CD4-positive, CD25-positive, alpha-beta regulatory T cell (primary cell): ENCODE measurements at regions not wholly inside any gene's neighbourhood (a gene's known extent, or its start where the extent isn't known, plus 50 kb on each side); places are given as distances from the start of the nearest gene placed in this dataset.

ENCODE experiments used
- ATAC-seq, 2 donors: fragments of 150-1000 bp; cut with Tn5 transposase; one replicate each; pipeline ENCODE4 v1.10.0; 2021; ENCODE audit warnings: low read depth in 2 of 2, moderate number of reproducible peaks in 2 of 2, moderate library complexity in 1 of 2
- DNase-seq, 3 donors: peaks; one replicate each; pipeline versions ENCODE4 v3.0.0 to v3.0.0-alpha.2; 2012 to 2022; ENCODE audit warnings: mixed read lengths in 1 of 3
- H3K27ac ChIP-seq: one replicate; pipeline ENCODE4 v1.7.0; 2013; ENCODE audit warnings: mild to moderate bottlenecking, low read length; ENCODE audit not compliant: insufficient read depth, poor library complexity, severe bottlenecking
- H3K27me3 ChIP-seq: one replicate; pipeline ENCODE4 v1.7.0; 2013; ENCODE audit warnings: low read length; ENCODE audit not compliant: control insufficient read depth, insufficient read depth
- H3K36me3 ChIP-seq: one replicate; pipeline ENCODE4 v1.7.0; 2013; ENCODE audit warnings: mild to moderate bottlenecking, low read length, moderate library complexity; ENCODE audit not compliant: control insufficient read depth, insufficient read depth
- H3K4me1 ChIP-seq: 2 replicates; pipeline ENCODE4 v1.7.0; 2013; ENCODE audit warnings: mild to moderate bottlenecking, low read length; ENCODE audit not compliant: insufficient read depth, control insufficient read depth, poor library complexity, severe bottlenecking
- H3K4me3 ChIP-seq: one replicate; pipeline ENCODE4 v1.7.0; 2013; ENCODE audit warnings: low read depth, mild to moderate bottlenecking, low read length, moderate library complexity
- H3K9me3 ChIP-seq, 2 experiments: 1 replicate in 1 of 2; 2 replicates in 1 of 2; pipeline ENCODE4 v1.7.0; 2013; ENCODE audit warnings: low read length in 2 of 2, mild to moderate bottlenecking in 1 of 2, moderate library complexity in 1 of 2; ENCODE audit not compliant: control insufficient read depth in 2 of 2
- H3K27ac Mint-ChIP-seq, 3 donors: one replicate each; pipeline ENCODE4 v1.8.0; 2020 to 2022; ENCODE audit warnings: mild to moderate bottlenecking in 3 of 3, mixed read lengths in 3 of 3, moderate library complexity in 2 of 3
- H3K27me3 Mint-ChIP-seq: one replicate; pipeline ENCODE4 v1.8.0; 2022; ENCODE audit warnings: mild to moderate bottlenecking, mixed read lengths
- H3K36me3 Mint-ChIP-seq: one replicate; pipeline ENCODE4 v1.8.0; 2020; ENCODE audit warnings: mixed read lengths
- H3K4me1 Mint-ChIP-seq, 4 donors: one replicate each; pipeline ENCODE4 v1.8.0; 2020 to 2022; ENCODE audit warnings: mixed read lengths in 4 of 4, mild to moderate bottlenecking in 1 of 4
- H3K4me3 Mint-ChIP-seq, 4 donors: one replicate each; pipeline ENCODE4 v1.8.0; 2020 to 2022; ENCODE audit warnings: mild to moderate bottlenecking in 4 of 4, mixed read lengths in 4 of 4, moderate library complexity in 3 of 4
- H3K9me3 Mint-ChIP-seq, 7 donors: one replicate each; pipeline ENCODE4 v1.8.0; 2020 to 2022; ENCODE audit warnings: mixed read lengths in 7 of 7, mild to moderate bottlenecking in 3 of 7, moderate library complexity in 2 of 7

- Mint-ChIP-seq H3K4me1 (no peaks in the 10 kb centered on the region), H3K27ac (no peak overlapping the region), H3K27me3 (no peaks in the 10 kb centered on the region), H3K36me3 (no peaks in the 10 kb centered on the region), H3K4me3 (no peak overlapping the region), H3K9me3 (peaks cover 0 to 8% (median 5%) of the 10 kb centered on the region in 7 donors)
- no peaks in the 10 kb centered on the region for H3K27me3 ChIP-seq
- DNase-seq: no peak
- no peaks in the 10 kb centered on the region for H3K9me3 ChIP-seq
- H3K27ac ChIP-seq: no peak overlapping the region
- no peak overlapping the region for H3K4me3 ChIP-seq
- H3K4me1 ChIP-seq: no peaks in the 10 kb centered on the region
- no peak for ATAC-seq
- no peaks in the 10 kb centered on the region for H3K36me3 ChIP-seq
Measured at GRCh38 chr14:48826058-48826457, 760.1 kb downstream of the RPS29 start.

GRCh38 chr14:48814562-48814961, 771.6 kb downstream of the RPS29 start:
- ATAC-seq (no peak), DNase-seq (no peak)
- Histone ChIP-seq H3K9me3 (no peaks in the 10 kb centered on the region), H3K27ac (no peak overlapping the region), H3K36me3 (no peaks in the 10 kb centered on the region), H3K27me3 (no peaks in the 10 kb centered on the region), H3K4me3 (no peak overlapping the region), H3K4me1 (no peaks in the 10 kb centered on the region)
- H3K4me3 Mint-ChIP-seq: no peak overlapping the region
- no peaks in the 10 kb centered on the region for H3K4me1 Mint-ChIP-seq
- no peak overlapping the region for H3K27ac Mint-ChIP-seq
- H3K9me3 Mint-ChIP-seq: peaks cover 0 to 7% (median 2%) of the 10 kb centered on the region in 7 donors
- H3K36me3 Mint-ChIP-seq: no peaks in the 10 kb centered on the region
- peaks cover 4% of the 10 kb centered on the region for H3K27me3 Mint-ChIP-seq

GRCh38 chr14:48805315-48805714, 780.9 kb downstream of the RPS29 start:
- H3K27ac ChIP-seq: no peak overlapping the region
- no peaks in the 10 kb centered on the region for H3K36me3 ChIP-seq
- no peak for DNase-seq
- Mint-ChIP-seq H3K9me3 (peaks cover 0 to 24% (median 2%) of the 10 kb centered on the region in 7 donors), H3K27ac (no peak overlapping the region), H3K36me3 (no peaks in the 10 kb centered on the region), H3K27me3 (no peaks in the 10 kb centered on the region), H3K4me3 (no peak overlapping the region), H3K4me1 (no peaks in the 10 kb centered on the region)
- no peaks in the 10 kb centered on the region for H3K27me3 ChIP-seq
- H3K4me1 ChIP-seq: no peaks in the 10 kb centered on the region
- peaks cover 0 to 3% of the 10 kb centered on the region in 2 experiments for H3K9me3 ChIP-seq
- ATAC-seq: no peak
- H3K4me3 ChIP-seq: no peak overlapping the region

- peaks cover 2 to 32% (median 11%) of the 10 kb centered on the region in 7 donors for H3K9me3 Mint-ChIP-seq
- no peaks in the 10 kb centered on the region for H3K4me1 Mint-ChIP-seq
- H3K27me3 ChIP-seq: no peaks in the 10 kb centered on the region
- H3K36me3 Mint-ChIP-seq: no peaks in the 10 kb centered on the region
- DNase-seq (no peak), ATAC-seq (no peak)
- H3K27me3 Mint-ChIP-seq: no peaks in the 10 kb centered on the region
- no peak overlapping the region for H3K4me3 Mint-ChIP-seq
- H3K36me3 ChIP-seq: no peaks in the 10 kb centered on the region
- no peak overlapping the region for H3K27ac ChIP-seq
- H3K4me3 ChIP-seq: no peak overlapping the region
- H3K4me1 ChIP-seq: no peaks in the 10 kb centered on the region
- no peaks in the 10 kb centered on the region for H3K9me3 ChIP-seq
- H3K27ac Mint-ChIP-seq: no peak overlapping the region
Measured at GRCh38 chr14:48792376-48793024, 793.7 kb downstream of the RPS29 start.

- Histone ChIP-seq H3K4me1 (no peaks in the 10 kb centered on the region), H3K9me3 (no peaks in the 10 kb centered on the region), H3K4me3 (no peak overlapping the region), H3K36me3 (no peaks in the 10 kb centered on the region), H3K27me3 (no peaks in the 10 kb centered on the region), H3K27ac (no peak overlapping the region)
- H3K9me3 Mint-ChIP-seq: peaks cover 0 to 14% (median 2%) of the 10 kb centered on the region in 7 donors
- DNase-seq (no peak), ATAC-seq (no peak)
- H3K27me3 Mint-ChIP-seq: no peaks in the 10 kb centered on the region
- no peaks in the 10 kb centered on the region for H3K4me1 Mint-ChIP-seq
- no peak overlapping the region for H3K4me3 Mint-ChIP-seq
- H3K27ac Mint-ChIP-seq: no peak overlapping the region
- H3K36me3 Mint-ChIP-seq: no peaks in the 10 kb centered on the region
Measured at GRCh38 chr14:48788771-48789170, 797.4 kb downstream of the RPS29 start.

- Mint-ChIP-seq H3K27ac (no peak overlapping the region), H3K4me3 (no peak overlapping the region), H3K27me3 (no peaks in the 10 kb centered on the region), H3K4me1 (no peaks in the 10 kb centered on the region), H3K36me3 (no peaks in the 10 kb centered on the region), H3K9me3 (peaks cover 0 to 16% (median 2%) of the 10 kb centered on the region in 7 donors)
- Histone ChIP-seq H3K4me3 (no peak overlapping the region), H3K36me3 (no peaks in the 10 kb centered on the region), H3K4me1 (no peaks in the 10 kb centered on the region), H3K27ac (no peak overlapping the region), H3K27me3 (no peaks in the 10 kb centered on the region), H3K9me3 (no peaks in the 10 kb centered on the region)
- ATAC-seq: no peak
- no peak for DNase-seq
Measured at GRCh38 chr14:48786498-48786897, 799.7 kb downstream of the RPS29 start.

- DNase-seq (no peak), ATAC-seq (no peak)
- Mint-ChIP-seq H3K9me3 (peaks cover 1 to 31% (median 6%) of the 10 kb centered on the region in 7 donors), H3K27me3 (no peaks in the 10 kb centered on the region), H3K4me3 (no peak overlapping the region), H3K4me1 (no peaks in the 10 kb centered on the region), H3K36me3 (no peaks in the 10 kb centered on the region), H3K27ac (no peak overlapping the region)
- no peaks in the 10 kb centered on the region for H3K4me1 ChIP-seq
- H3K36me3 ChIP-seq: no peaks in the 10 kb centered on the region
- H3K4me3 ChIP-seq: no peak overlapping the region
- H3K9me3 ChIP-seq: no peaks in the 10 kb centered on the region
- no peaks in the 10 kb centered on the region for H3K27me3 ChIP-seq
- H3K27ac ChIP-seq: no peak overlapping the region
Measured at GRCh38 chr14:48771717-48772116, 814.5 kb downstream of the RPS29 start.

- ATAC-seq (no peak), DNase-seq (no peak)
- peaks cover 0 to 2% of the 10 kb centered on the region in 2 experiments for H3K9me3 ChIP-seq
- H3K36me3 ChIP-seq: no peaks in the 10 kb centered on the region
- Mint-ChIP-seq H3K27me3 (no peaks in the 10 kb centered on the region), H3K9me3 (peaks cover 0 to 15% (median 5%) of the 10 kb centered on the region in 7 donors), H3K36me3 (no peaks in the 10 kb centered on the region), H3K4me1 (no peaks in the 10 kb centered on the region), H3K27ac (no peak overlapping the region), H3K4me3 (no peak overlapping the region)
- no peaks in the 10 kb centered on the region for H3K27me3 ChIP-seq
- H3K27ac ChIP-seq: no peak overlapping the region
- no peak overlapping the region for H3K4me3 ChIP-seq
- H3K4me1 ChIP-seq: no peaks in the 10 kb centered on the region
Measured at GRCh38 chr14:48751293-48751692, 834.9 kb downstream of the RPS29 start.
